SK-N-SH (cell line): ENCODE measurements at regions not wholly inside any gene's neighbourhood (a gene's known extent, or its start where the extent isn't known, plus 50 kb on each side); places are given as distances from the start of the nearest gene placed in this dataset.

Experiments
- CTCF ChIP-seq: fragments of 200-600 bp; sonication (generic); IDR thresholded peaks from 2 replicates; pipeline ENCODE4 v1.6.1; 2017; ENCODE audit warnings: antibody characterized with exemption, mild to moderate bottlenecking, moderate library complexity
- ELF1 ChIP-seq: IDR thresholded peaks from 2 replicates; pipeline ENCODE4 v1.4.0; 2012
- GABPA ChIP-seq: IDR thresholded peaks from 2 replicates; pipeline ENCODE4 v1.4.0; 2012; ENCODE audit warnings: low read depth, mild to moderate bottlenecking
- GATA2 ChIP-seq: sonication (generic); formaldehyde crosslinking; IDR thresholded peaks from 2 replicates; pipeline ENCODE4 v1.5.0; 2020; ENCODE audit warnings: mild to moderate bottlenecking, missing genetic modification reagents
- MAX ChIP-seq: IDR thresholded peaks from 2 replicates; pipeline ENCODE4 v1.4.0; 2012; ENCODE audit warnings: low read depth
- MXI1 ChIP-seq: IDR thresholded peaks from 2 replicates; pipeline ENCODE4 v1.6.1; 2012; ENCODE audit warnings: mild to moderate bottlenecking, low read depth, low read length, improper control_type of control experiment
- POLR2AphosphoS5 ChIP-seq: IDR thresholded peaks from 2 replicates; pipeline ENCODE4 v1.6.1; 2012; ENCODE audit warnings: low read depth, low read length
- RAD21 ChIP-seq: IDR thresholded peaks from 2 replicates; pipeline ENCODE4 v1.6.1; 2012; ENCODE audit warnings: mild to moderate bottlenecking, low read length
- TAF1 ChIP-seq: IDR thresholded peaks from 2 replicates; pipeline ENCODE4 v1.6.1; 2012; ENCODE audit warnings: low read depth, mild to moderate bottlenecking, low read length, moderate library complexity, borderline replicate concordance
- TEAD4 ChIP-seq: IDR thresholded peaks from 2 replicates; pipeline ENCODE4 v1.4.0; 2012; ENCODE audit warnings: mild to moderate bottlenecking, borderline replicate concordance; ENCODE audit not compliant: insufficient read depth
- USF1 ChIP-seq: IDR thresholded peaks from 2 replicates; pipeline ENCODE4 v1.4.0; 2012; ENCODE audit warnings: low read depth, borderline replicate concordance
- YY1 ChIP-seq: IDR thresholded peaks from 2 replicates; pipeline ENCODE4 v1.4.0; 2012; ENCODE audit warnings: low read depth, mild to moderate bottlenecking
- TF ChIP-seq, protein P1 (sequence below): IDR thresholded peaks from 2 replicates; pipeline ENCODE4 v1.6.1; 2012; ENCODE audit warnings: mild to moderate bottlenecking, low read depth, low read length, moderate library complexity
- TF ChIP-seq, protein P2 (sequence below): IDR thresholded peaks from 2 replicates; pipeline ENCODE4 v1.4.0; 2012; ENCODE audit warnings: low read depth, borderline replicate concordance

DNA sequence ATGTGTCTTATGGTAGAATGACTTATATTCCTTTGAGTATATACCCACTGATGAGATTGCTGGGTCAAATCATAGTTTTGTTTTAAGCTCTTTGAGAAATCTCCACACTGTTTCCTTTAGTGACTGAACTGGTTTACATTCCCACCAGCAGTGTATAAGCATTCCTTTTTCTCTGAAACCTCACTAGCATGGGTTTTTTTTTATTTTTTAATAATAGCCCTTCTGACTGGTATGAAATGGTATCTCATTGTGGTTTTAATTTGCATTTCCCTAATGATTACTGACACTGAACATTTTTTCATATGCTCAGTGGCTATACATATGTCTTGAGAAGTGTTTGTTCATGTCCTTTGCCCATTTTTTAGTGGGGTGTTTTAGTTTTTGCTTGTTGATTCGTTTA is 494.3 kb downstream of the SQOR start:
- TF ChIP-seq CTCF (no peak), USF1 (no peak), MAX (no peak), TEAD4 (no peak), YY1 (no peak), MXI1 (no peak), POLR2AphosphoS5 (no peak), GABPA (no peak), ELF1 (no peak), TAF1 (no peak), GATA2 (CRISPR knock-in tag) (no peak), RAD21 (no peak)
- TF ChIP-seq, protein P1, sequence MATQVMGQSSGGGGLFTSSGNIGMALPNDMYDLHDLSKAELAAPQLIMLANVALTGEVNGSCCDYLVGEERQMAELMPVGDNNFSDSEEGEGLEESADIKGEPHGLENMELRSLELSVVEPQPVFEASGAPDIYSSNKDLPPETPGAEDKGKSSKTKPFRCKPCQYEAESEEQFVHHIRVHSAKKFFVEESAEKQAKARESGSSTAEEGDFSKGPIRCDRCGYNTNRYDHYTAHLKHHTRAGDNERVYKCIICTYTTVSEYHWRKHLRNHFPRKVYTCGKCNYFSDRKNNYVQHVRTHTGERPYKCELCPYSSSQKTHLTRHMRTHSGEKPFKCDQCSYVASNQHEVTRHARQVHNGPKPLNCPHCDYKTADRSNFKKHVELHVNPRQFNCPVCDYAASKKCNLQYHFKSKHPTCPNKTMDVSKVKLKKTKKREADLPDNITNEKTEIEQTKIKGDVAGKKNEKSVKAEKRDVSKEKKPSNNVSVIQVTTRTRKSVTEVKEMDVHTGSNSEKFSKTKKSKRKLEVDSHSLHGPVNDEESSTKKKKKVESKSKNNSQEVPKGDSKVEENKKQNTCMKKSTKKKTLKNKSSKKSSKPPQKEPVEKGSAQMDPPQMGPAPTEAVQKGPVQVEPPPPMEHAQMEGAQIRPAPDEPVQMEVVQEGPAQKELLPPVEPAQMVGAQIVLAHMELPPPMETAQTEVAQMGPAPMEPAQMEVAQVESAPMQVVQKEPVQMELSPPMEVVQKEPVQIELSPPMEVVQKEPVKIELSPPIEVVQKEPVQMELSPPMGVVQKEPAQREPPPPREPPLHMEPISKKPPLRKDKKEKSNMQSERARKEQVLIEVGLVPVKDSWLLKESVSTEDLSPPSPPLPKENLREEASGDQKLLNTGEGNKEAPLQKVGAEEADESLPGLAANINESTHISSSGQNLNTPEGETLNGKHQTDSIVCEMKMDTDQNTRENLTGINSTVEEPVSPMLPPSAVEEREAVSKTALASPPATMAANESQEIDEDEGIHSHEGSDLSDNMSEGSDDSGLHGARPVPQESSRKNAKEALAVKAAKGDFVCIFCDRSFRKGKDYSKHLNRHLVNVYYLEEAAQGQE: no peak
- TF ChIP-seq, protein P2, sequence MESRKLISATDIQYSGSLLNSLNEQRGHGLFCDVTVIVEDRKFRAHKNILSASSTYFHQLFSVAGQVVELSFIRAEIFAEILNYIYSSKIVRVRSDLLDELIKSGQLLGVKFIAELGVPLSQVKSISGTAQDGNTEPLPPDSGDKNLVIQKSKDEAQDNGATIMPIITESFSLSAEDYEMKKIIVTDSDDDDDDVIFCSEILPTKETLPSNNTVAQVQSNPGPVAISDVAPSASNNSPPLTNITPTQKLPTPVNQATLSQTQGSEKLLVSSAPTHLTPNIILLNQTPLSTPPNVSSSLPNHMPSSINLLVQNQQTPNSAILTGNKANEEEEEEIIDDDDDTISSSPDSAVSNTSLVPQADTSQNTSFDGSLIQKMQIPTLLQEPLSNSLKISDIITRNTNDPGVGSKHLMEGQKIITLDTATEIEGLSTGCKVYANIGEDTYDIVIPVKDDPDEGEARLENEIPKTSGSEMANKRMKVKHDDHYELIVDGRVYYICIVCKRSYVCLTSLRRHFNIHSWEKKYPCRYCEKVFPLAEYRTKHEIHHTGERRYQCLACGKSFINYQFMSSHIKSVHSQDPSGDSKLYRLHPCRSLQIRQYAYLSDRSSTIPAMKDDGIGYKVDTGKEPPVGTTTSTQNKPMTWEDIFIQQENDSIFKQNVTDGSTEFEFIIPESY: no peak
